Heart right ventricle (tissue), 16 donors: ENCODE measurements at regions not wholly inside any gene's neighbourhood (a gene's known extent, or its start where the extent isn't known, plus 50 kb on each side); places are given as distances from the start of the nearest gene placed in this dataset.

Experiments
- ATAC-seq, 8 donors: fragments of 200-7000 bp; cut with Tn5 transposase; one replicate each; pipeline ENCODE4 v1.9.1; 2020; ENCODE audit warnings: mild to moderate bottlenecking in 8 of 8, moderate library complexity in 8 of 8, moderate number of reproducible peaks in 1 of 8
- DNase-seq, 2 donors: peaks; one replicate each; pipeline ENCODE4 v3.0.0-alpha.2; 2020
- H3K27ac ChIP-seq, 10 donors: fragments of 200-600 bp; sonication (generic) in 2 of 10; one replicate each; pipeline versions ENCODE4 v1.5.0 to v1.8.0; 2020 to 2022; ENCODE audit warnings: mild to moderate bottlenecking in 3 of 10
- H3K27me3 ChIP-seq, 7 donors: fragments of 200-600 bp; one replicate each; pipeline ENCODE4 v1.8.0; 2021 to 2022; ENCODE audit warnings: mild to moderate bottlenecking in 2 of 7
- H3K36me3 ChIP-seq, 9 donors: fragments of 200-600 bp; sonication (generic) in 1 of 9; one replicate each; pipeline versions ENCODE4 v1.5.0 to v1.8.0; 2020 to 2022; ENCODE audit warnings: mild to moderate bottlenecking in 2 of 9
- H3K4me1 ChIP-seq, 9 donors: fragments of 200-600 bp; sonication (generic) in 1 of 9; one replicate each; pipeline versions ENCODE4 v1.5.0 to v1.8.0; 2020 to 2022; ENCODE audit warnings: mild to moderate bottlenecking in 4 of 9
- H3K4me3 ChIP-seq, 10 donors: fragments of 200-600 bp; sonication (generic) in 2 of 10; one replicate each; pipeline versions ENCODE4 v1.5.0 to v1.8.0; 2020 to 2022; ENCODE audit warnings: mild to moderate bottlenecking in 7 of 10, moderate library complexity in 2 of 10
- H3K9me3 ChIP-seq, 11 donors: fragments of 200-600 bp in 10 of 11; sonication (generic) in 2 of 11; one replicate each; pipeline versions ENCODE4 v1.5.0 to v1.8.0; 2013 to 2022; ENCODE audit warnings: mild to moderate bottlenecking in 2 of 11, control low read depth in 1 of 11, moderate library complexity in 1 of 11
- CTCF ChIP-seq, 9 donors: fragments of 200-600 bp; sonication (generic) in 2 of 9; IDR thresholded peaks; one replicate each; pipeline versions ENCODE4 v1.5.0 to v1.8.0; 2021 to 2022; ENCODE audit warnings: antibody characterized with exemption in 9 of 9, mild to moderate bottlenecking in 5 of 9, moderate library complexity in 1 of 9
- WGBS, 2 donors: extraction: QIAGEN DNeasy Blood & Tissue Kit; methylation state at CpG; one replicate each; pipeline ENCODE4 v1.1.7; 2013; ENCODE audit warnings: inconsistent platforms in 1 of 2; 5-methylcytosine and 5-hydroxymethylcytosine counted together
- intact Hi-C, 10 donors: fragments of 100-400 bp; cut with DNase I; formaldehyde crosslinking; loops; one replicate each; pipeline versions ENCODE4 v1.11.1 to v1.14.2; 2022
- donor health status: Arrhythmogenic right ventricular cardiomyopathy.
- donor health status: ischemic (EF 13 %, LVEDD 7.1; RV severe dilation, severe dysfunction).
- donor health status: healthy with polysubstance abuse.
- donor health status: DM: no; HTN: yes; CAD: no.
- donor health status: DM: no; HTN: no; CAD: no.
- donor health status: ischemic (EF 25% LVEDD 6.9; RV normal size, moderate dysfunction).
- donor health status: ischemic (EF 25% LVEDD 5.7; RV mildly dilated, moderate dysfunction).
- donor health status: healthy.
- donor health status: DM: yes; HTN: yes; CAD: no.
- donor health status: Ischemic cardiomyopathy.
- donor health status: ischemic (EF 35%, LVEDD 5.7; RV mildly dilated, moderate dysfunction).
- donor health status: nonischemic (EF 11% LVEDD 7.7; RV severe dilation, severe dysfunction).
- donor health status: DM: yes; HTN: yes; CAD: no.
- donor health status: PGD.
- donor health status: ischemic (EF 29% LVEDD 5.4; RV normal size, mild dysfunction).
- donor health status: nonischemic (EF 23%, LVEDD 6.1; RV moderate dilation, normal function).

- Histone ChIP-seq H3K9me3 (peaks cover 0 to 17% (median 4%) of the 10 kb centered on the region in 11 donors), H3K4me3 (no peak overlapping the region), H3K27ac (no peak overlapping the region), H3K4me1 (no peaks in the 10 kb centered on the region), H3K27me3 (no peaks in the 10 kb centered on the region), H3K36me3 (no peaks in the 10 kb centered on the region)
- WGBS, 2 donors = 86 to 88% methylated on average over 2 of the region's 2 CpGs
- DNase-seq = no peak
- intact Hi-C loops = no loop called here
- ATAC-seq = no peak
- no peak for TF ChIP-seq CTCF (IDR thresholded peaks at IDR 0.05)
These were observed 462.1 kb upstream of the C1orf87 start for GRCh38 chr1:60535713-60536112.

- H3K4me3 ChIP-seq = no peak overlapping the region
- no peak for ATAC-seq
- H3K27ac ChIP-seq = no peak overlapping the region
- H3K9me3 ChIP-seq = no peaks in the 10 kb centered on the region
- H3K4me1 ChIP-seq = no peaks in the 10 kb centered on the region
- intact Hi-C loops = no loop called here
- DNase-seq = no peak
- no peaks in the 10 kb centered on the region for H3K36me3 ChIP-seq
- H3K27me3 ChIP-seq = no peaks in the 10 kb centered on the region
- TF ChIP-seq CTCF (IDR thresholded peaks at IDR 0.05) = no peak
These were observed 454.0 kb upstream of the C1orf87 start for GRCh38 chr1:60527567-60527966.

- no peak for TF ChIP-seq CTCF (IDR thresholded peaks at IDR 0.05)
- 71 to 78% methylated on average over 3 of the region's 3 CpGs for WGBS, 2 donors
- Histone ChIP-seq H3K36me3 (no peaks in the 10 kb centered on the region), H3K27me3 (no peaks in the 10 kb centered on the region), H3K4me1 (no peaks in the 10 kb centered on the region), H3K9me3 (no peaks in the 10 kb centered on the region), H3K4me3 (no peak overlapping the region), H3K27ac (no peak overlapping the region)
- DNase-seq = no peak
- ATAC-seq = no peak
- intact Hi-C loops = no loop called here
These were observed 443.4 kb upstream of the C1orf87 start for GRCh38 chr1:60516996-60517395.

- intact Hi-C loops = no loop called here
- TF ChIP-seq CTCF (IDR thresholded peaks at IDR 0.05) = no peak
These were observed 436.6 kb upstream of the C1orf87 start for GRCh38 chr1:60510162-60510561.

More at GRCh38 chr1:60510162-60510561, 436.6 kb upstream of the C1orf87 start:
- Histone ChIP-seq H3K9me3 (no peaks in the 10 kb centered on the region), H3K27ac (no peak overlapping the region), H3K36me3 (no peaks in the 10 kb centered on the region), H3K4me1 (no peaks in the 10 kb centered on the region), H3K27me3 (no peaks in the 10 kb centered on the region), H3K4me3 (no peak overlapping the region)
- DNase-seq (no peak), ATAC-seq (no peak)
